Psoas muscle (tissue), 7 donors: ENCODE measurements at regions not wholly inside any gene's neighbourhood (a gene's known extent, or its start where the extent isn't known, plus 50 kb on each side); places are given as distances from the start of the nearest gene placed in this dataset.
"Not testable (repeated sequence)": the region's sequence is repeated elsewhere in the genome, so short reads cannot be mapped to it uniquely, and the experiment has no call there.

ENCODE experiments used
- ATAC-seq, 4 donors: fragments of 200-7000 bp; cut with Tn5 transposase; one replicate each; pipeline ENCODE4 v1.9.1; 2020; ENCODE audit warnings: moderate library complexity in 3 of 4, mild to moderate bottlenecking in 2 of 4
- DNase-seq, 2 donors: peaks; one replicate each; pipeline ENCODE4 v3.0.0-alpha.2; 2020
- H3K27ac ChIP-seq: fragments of 200-600 bp; one replicate; pipeline ENCODE4 v1.8.0; 2022
- H3K27me3 ChIP-seq, 3 donors: fragments of 200-600 bp in 1 of 3; one replicate each; pipeline versions ENCODE4 v1.6.1 to v1.8.0; 2013 to 2022; ENCODE audit warnings: low read length in 2 of 3, mild to moderate bottlenecking in 2 of 3, moderate library complexity in 1 of 3; ENCODE audit not compliant: insufficient read depth in 3 of 3
- H3K36me3 ChIP-seq, 2 donors: fragments of 200-600 bp in 1 of 2; one replicate each; pipeline versions ENCODE4 v1.6.1 to v1.8.0; 2013 to 2022; ENCODE audit warnings: low read depth in 1 of 2, mild to moderate bottlenecking in 1 of 2, moderate library complexity in 1 of 2; ENCODE audit not compliant: insufficient read depth in 1 of 2
- H3K4me1 ChIP-seq: fragments of 200-600 bp; one replicate; pipeline ENCODE4 v1.8.0; 2022
- H3K4me3 ChIP-seq: fragments of 200-600 bp; one replicate; pipeline ENCODE4 v1.8.0; 2022; ENCODE audit warnings: mild to moderate bottlenecking
- H3K9me3 ChIP-seq: fragments of 200-600 bp; one replicate; pipeline ENCODE4 v1.8.0; 2022
- CTCF ChIP-seq: fragments of 200-600 bp; IDR thresholded peaks from one replicate; pipeline ENCODE4 v1.8.0; 2022; ENCODE audit warnings: antibody characterized with exemption
- WGBS, 3 donors: extraction: QIAGEN DNeasy Blood & Tissue Kit; methylation state at CpG; one replicate each; pipeline versions ENCODE4 v1.1.6 to v1.1.7; 2013; 5-methylcytosine and 5-hydroxymethylcytosine counted together
- intact Hi-C, 2 donors: fragments of 100-400 bp; cut with DNase I; formaldehyde crosslinking; loops; one replicate each; pipeline versions ENCODE4 v1.11.0 to v1.14.2; 2022
- donor health status: healthy with polysubstance abuse.
- donor health status: DM: no; HTN: no; CAD: no; lungs with moderate emphysema.
- donor health status: Bipolar disorder and iron deficiency.
- donor health status: healthy.
- donor health status: DM: yes; HTN: yes; CAD: no.
- donor health status: DM: no; HTN: no; CAD: no.
- donor health status: DM: yes; HTN: yes; CAD: no.

- WGBS, 3 donors: 82 to 93% (median 87%) methylated on average over 2 of the region's 2 CpGs
- ATAC-seq (no peak), DNase-seq (no peak)
- H3K4me3 ChIP-seq: no peak overlapping the region
- no peaks in the 10 kb centered on the region for H3K36me3 ChIP-seq
- no peaks in the 10 kb centered on the region for H3K4me1 ChIP-seq
- TF ChIP-seq CTCF: no peak
- H3K27ac ChIP-seq: no peak overlapping the region
- intact Hi-C loops: loop anchor here in 1 of 2 donors (10.0 kb wide), 1 partner anchor 58 kb away; no protein-coding TSS in a partner anchor
- H3K9me3 ChIP-seq: no peaks in the 10 kb centered on the region
- H3K27me3 ChIP-seq: no peaks in the 10 kb centered on the region
These were observed 704.4 kb upstream of the NEGR1 start for GRCh38 chr1:72986591-72987290.

- not testable (repeated sequence) for H3K4me1 ChIP-seq, ATAC-seq, H3K36me3 ChIP-seq, DNase-seq, H3K4me3 ChIP-seq, H3K27ac ChIP-seq, H3K9me3 ChIP-seq, H3K27me3 ChIP-seq
- intact Hi-C loops: loop anchor here in 1 of 2 donors (10.0 kb wide), 1 partner anchor 60 kb away; no protein-coding TSS in a partner anchor
- WGBS, 3 donors: 79 to 91% (median 83%) methylated on average over 9 to 11 of the region's 11 CpGs
These were observed 702.7 kb upstream of the NEGR1 start for GRCh38 chr1:72985024-72985423.

- DNase-seq, H3K4me1 ChIP-seq, H3K36me3 ChIP-seq, H3K27ac ChIP-seq, H3K9me3 ChIP-seq, H3K4me3 ChIP-seq, ATAC-seq, H3K27me3 ChIP-seq: not testable (repeated sequence)
- intact Hi-C loops: loop anchor here in 1 of 2 donors (10.0 kb wide), 1 partner anchor 62 kb away; no protein-coding TSS in a partner anchor
- 85 to 90% (median 89%) methylated on average over 15 of the region's 15 CpGs for WGBS, 3 donors
These were observed 700.7 kb upstream of the NEGR1 start for GRCh38 chr1:72983011-72983410.

- WGBS, 3 donors: 90 to 94% (median 92%) methylated on average over 1 of the region's 1 CpG
- DNase-seq (no peak), ATAC-seq (no peak)
- H3K27me3 ChIP-seq: no peaks in the 10 kb centered on the region
- peaks cover 6% of the 10 kb centered on the region for H3K9me3 ChIP-seq
- intact Hi-C loops: no loop called here
- no peak overlapping the region for H3K27ac ChIP-seq
- no peak overlapping the region for H3K4me3 ChIP-seq
- TF ChIP-seq CTCF: no peak
- no peaks in the 10 kb centered on the region for H3K36me3 ChIP-seq
- H3K4me1 ChIP-seq: no peaks in the 10 kb centered on the region
These were observed 687.1 kb upstream of the NEGR1 start for GRCh38 chr1:72969461-72969860.

GRCh38 chr1:72954943-72955342 lies 672.6 kb upstream of the NEGR1 start:
- ATAC-seq (no peak), DNase-seq (no peak)
- Histone ChIP-seq H3K27me3 (no peaks in the 10 kb centered on the region), H3K36me3 (no peaks in the 10 kb centered on the region), H3K4me3 (no peak overlapping the region), H3K27ac (no peak overlapping the region), H3K9me3 (no peaks in the 10 kb centered on the region), H3K4me1 (no peaks in the 10 kb centered on the region)
- intact Hi-C loops: no loop called here
- TF ChIP-seq CTCF: no peak

GRCh38 chr1:72950900-72951299 lies 668.6 kb upstream of the NEGR1 start:
- H3K9me3 ChIP-seq, H3K4me3 ChIP-seq, DNase-seq, intact Hi-C loops, H3K27me3 ChIP-seq, H3K27ac ChIP-seq, H3K4me1 ChIP-seq, ATAC-seq, H3K36me3 ChIP-seq: not testable (repeated sequence)
- 59 to 70% (median 67%) methylated on average over 3 of the region's 3 CpGs for WGBS, 3 donors
